ENCODE measurements at regions not wholly inside any gene's neighbourhood (a gene's known extent, or its start where the extent isn't known, plus 50 kb on each side); places are given as distances from the start of the nearest gene placed in this dataset.

- TF ChIP-seq CTCF (IDR thresholded peaks at IDR 0.05) (no peak), POLR2A (IDR thresholded peaks at IDR 0.05) (no peak)
These were observed 55.8 kb upstream of the PRDM8 start for GRCh38 chr4:80141543-80141942.
